ENCODE measurements at regions not wholly inside any gene's neighbourhood (a gene's known extent, or its start where the extent isn't known, plus 50 kb on each side); places are given as distances from the start of the nearest gene placed in this dataset.

DNA sequence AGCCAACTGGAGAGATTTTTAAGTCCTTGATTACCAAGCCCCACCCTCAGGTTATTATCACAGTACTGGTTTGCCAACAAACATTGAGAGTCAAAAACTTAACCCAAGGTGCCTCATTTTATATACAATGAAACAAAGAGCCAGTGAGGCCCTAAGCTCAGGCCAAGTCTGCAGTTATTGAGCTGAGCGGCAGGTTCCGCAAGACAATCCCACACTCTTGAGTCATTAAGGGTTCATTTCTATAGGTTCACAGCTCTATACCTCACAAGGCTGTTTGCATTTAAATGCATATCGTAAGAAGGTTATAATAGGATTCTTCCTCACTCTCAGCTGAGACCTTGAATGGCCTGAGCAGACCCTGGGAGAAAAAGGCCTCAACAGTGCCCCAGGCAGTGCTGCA is 268.4 kb upstream of the RGPD4 start (continued):
- TF ChIP-seq, protein P1, sequence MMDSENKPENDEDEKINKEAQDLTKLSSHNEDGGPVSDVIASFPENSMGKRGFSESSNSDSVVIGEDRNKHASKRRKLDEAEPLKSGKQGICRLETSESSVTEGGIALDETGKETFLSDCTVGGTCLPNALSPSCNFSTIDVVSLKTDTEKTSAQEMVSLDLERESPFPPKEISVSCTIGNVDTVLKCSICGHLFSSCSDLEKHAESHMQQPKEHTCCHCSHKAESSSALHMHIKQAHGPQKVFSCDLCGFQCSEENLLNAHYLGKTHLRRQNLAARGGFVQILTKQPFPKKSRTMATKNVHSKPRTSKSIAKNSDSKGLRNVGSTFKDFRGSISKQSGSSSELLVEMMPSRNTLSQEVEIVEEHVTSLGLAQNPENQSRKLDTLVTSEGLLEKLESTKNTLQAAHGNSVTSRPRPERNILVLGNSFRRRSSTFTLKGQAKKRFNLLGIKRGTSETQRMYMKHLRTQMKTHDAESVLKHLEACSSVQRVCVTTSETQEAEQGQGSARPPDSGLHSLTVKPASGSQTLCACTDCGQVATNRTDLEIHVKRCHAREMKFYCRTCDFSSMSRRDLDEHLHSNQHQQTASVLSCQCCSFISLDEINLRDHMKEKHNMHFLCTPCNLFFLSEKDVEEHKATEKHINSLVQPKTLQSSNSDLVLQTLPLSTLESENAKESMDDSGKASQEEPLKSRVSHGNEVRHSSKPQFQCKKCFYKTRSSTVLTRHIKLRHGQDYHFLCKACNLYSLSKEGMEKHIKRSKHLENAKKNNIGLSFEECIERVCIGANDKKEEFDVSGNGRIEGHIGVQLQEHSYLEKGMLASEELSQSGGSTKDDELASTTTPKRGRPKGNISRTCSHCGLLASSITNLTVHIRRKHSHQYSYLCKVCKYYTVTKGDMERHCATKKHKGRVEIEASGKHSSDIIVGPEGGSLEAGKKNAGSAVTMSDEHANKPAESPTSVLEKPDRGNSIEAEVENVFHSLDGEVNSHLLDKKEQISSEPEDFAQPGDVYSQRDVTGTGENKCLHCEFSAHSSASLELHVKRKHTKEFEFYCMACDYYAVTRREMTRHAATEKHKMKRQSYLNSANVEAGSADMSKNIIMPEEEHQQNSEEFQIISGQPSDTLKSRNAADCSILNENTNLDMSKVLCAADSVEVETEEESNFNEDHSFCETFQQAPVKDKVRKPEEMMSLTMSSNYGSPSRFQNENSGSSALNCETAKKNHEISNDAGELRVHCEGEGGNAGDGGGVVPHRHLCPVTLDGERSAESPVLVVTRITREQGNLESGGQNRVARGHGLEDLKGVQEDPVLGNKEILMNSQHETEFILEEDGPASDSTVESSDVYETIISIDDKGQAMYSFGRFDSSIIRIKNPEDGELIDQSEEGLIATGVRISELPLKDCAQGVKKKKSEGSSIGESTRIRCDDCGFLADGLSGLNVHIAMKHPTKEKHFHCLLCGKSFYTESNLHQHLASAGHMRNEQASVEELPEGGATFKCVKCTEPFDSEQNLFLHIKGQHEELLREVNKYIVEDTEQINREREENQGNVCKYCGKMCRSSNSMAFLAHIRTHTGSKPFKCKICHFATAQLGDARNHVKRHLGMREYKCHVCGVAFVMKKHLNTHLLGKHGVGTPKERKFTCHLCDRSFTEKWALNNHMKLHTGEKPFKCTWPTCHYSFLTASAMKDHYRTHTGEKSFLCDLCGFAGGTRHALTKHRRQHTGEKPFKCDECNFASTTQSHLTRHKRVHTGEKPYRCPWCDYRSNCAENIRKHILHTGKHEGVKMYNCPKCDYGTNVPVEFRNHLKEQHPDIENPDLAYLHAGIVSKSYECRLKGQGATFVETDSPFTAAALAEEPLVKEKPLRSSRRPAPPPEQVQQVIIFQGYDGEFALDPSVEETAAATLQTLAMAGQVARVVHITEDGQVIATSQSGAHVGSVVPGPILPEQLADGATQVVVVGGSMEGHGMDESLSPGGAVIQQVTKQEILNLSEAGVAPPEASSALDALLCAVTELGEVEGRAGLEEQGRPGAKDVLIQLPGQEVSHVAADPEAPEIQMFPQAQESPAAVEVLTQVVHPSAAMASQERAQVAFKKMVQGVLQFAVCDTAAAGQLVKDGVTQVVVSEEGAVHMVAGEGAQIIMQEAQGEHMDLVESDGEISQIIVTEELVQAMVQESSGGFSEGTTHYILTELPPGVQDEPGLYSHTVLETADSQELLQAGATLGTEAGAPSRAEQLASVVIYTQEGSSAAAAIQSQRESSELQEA (IDR thresholded peaks at IDR 0.05; ENCODE audit: low read depth): no peak
- TF ChIP-seq SRSF9 (IDR thresholded peaks at IDR 0.05; ENCODE audit: borderline replicate concordance, low read depth, low read length) (no peak), TFAM (CRISPR knock-in tag; conservative IDR thresholded peaks at IDR 0.05) (no peak), NUFIP1 (IDR thresholded peaks at IDR 0.05; ENCODE audit: partially characterized antibody) (no peak), JUNB (CRISPR knock-in tag; conservative IDR thresholded peaks at IDR 0.05) (no peak), BHLHE40 (IDR thresholded peaks at IDR 0.05; ENCODE audit: low read length) (no peak), ZC3H8 (IDR thresholded peaks at IDR 0.05) (no peak), HMG20B (CRISPR knock-in tag; IDR thresholded peaks at IDR 0.05) (no peak), SUPT5H (IDR thresholded peaks at IDR 0.05) (no peak), STAT5B (CRISPR knock-in tag; IDR thresholded peaks at IDR 0.05) (no peak), POLR3A (IDR thresholded peaks at IDR 0.05; ENCODE audit: borderline replicate concordance, extremely low read depth, insufficient read depth, insufficient read length) (no peak)
- TF ChIP-seq, protein P2, sequence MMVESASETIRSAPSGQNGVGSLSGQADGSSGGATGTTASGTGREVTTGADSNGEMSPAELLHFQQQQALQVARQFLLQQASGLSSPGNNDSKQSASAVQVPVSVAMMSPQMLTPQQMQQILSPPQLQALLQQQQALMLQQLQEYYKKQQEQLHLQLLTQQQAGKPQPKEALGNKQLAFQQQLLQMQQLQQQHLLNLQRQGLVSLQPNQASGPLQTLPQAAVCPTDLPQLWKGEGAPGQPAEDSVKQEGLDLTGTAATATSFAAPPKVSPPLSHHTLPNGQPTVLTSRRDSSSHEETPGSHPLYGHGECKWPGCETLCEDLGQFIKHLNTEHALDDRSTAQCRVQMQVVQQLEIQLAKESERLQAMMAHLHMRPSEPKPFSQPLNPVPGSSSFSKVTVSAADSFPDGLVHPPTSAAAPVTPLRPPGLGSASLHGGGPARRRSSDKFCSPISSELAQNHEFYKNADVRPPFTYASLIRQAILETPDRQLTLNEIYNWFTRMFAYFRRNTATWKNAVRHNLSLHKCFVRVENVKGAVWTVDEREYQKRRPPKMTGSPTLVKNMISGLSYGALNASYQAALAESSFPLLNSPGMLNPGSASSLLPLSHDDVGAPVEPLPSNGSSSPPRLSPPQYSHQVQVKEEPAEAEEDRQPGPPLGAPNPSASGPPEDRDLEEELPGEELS (CRISPR knock-in tag; IDR thresholded peaks at IDR 0.05; ENCODE audit: borderline replicate concordance): no peak

Data from K562 (cell line).